ENCODE measurements at regions not wholly inside any gene's neighbourhood (a gene's known extent, or its start where the extent isn't known, plus 50 kb on each side); places are given as distances from the start of the nearest gene placed in this dataset.

DNA sequence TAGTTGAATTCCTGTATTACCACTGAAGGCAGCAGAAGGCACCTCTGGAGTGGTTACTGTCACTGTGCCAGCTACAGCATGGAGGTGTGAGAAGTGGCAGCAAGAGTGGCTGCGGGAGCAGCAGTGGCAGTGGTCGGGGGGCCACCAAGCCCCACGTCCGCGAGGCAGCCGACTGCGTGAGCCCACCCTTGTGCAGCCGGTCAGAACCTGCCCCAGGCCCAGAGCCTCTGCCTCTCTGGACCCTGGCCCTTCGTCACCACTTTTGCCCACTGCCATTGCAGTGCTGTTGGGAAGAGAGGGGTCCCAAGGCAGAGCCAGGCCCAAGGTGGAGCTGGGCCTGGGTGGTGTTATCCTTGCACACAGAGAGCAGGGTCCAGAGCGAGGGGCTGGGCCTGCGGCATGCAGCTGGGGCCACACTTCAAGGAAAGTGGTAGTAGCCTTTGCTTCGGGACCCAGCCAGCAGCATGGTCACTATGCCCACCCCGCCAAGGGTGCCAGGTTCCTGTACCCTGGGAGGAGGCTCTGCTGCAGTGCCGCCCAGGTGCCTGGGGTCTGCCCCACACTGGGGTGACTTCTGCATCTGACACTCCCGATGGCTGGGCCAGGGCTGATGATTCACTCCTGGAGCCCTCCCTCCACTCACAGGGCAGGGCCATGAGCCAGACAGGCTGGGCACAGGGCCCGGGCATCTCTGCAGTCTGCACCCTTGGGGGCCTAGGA is 450.1 kb upstream of the LRATD1 start:
- DNase-seq (ENCODE audit: low spot score), result no peak

GRCh38 chr2:14185906-14186305 is 446.6 kb upstream of the LRATD1 start:
- DNase-seq (ENCODE audit: low spot score), result no peak

DNA sequence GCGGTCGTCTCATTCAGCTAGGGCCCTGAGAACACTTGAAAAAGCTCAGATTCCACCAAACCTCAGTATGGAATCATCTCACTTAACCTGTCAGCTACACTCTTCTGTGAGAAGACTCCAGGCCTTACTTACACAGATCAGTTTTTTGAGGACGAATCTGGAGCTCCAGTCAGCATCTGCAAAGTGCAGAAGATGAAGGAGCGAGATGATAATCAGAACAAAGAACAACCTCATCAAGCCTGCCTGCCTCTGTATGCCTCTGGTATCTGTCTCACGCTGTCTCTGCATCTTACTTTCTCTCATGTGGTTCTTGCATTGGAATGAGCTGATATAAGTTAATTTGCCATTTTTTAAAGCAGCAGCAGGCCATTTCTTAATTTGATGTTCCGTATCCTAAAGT is 444.1 kb upstream of the LRATD1 start:
- DNase-seq (ENCODE audit: low spot score), result no peak

- DNase-seq (ENCODE audit: low spot score), result no peak
Measured at GRCh38 chr2:14189929-14190328, 442.6 kb upstream of the LRATD1 start.

DNA sequence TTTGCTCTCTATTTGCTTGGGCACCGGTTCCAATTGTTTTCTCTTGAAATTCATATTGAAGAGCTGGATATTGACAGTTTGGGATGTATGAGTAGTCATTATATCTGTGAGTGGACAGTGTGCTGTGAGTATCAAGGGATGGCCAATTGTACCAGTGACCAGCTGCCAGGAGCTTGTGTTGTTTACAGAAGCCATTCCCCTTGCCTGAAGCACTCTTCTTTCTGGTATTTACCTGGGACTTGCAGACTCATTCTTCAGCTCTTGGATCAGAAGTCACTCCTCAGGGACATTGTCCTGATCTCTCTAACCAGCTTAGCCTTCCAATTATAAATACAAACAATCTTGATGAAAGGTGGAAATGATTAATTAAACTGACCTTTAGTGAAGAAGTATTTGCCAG is 438.3 kb upstream of the LRATD1 start:
- DNase-seq (ENCODE audit: low spot score), result no peak

- no peak for DNase-seq (ENCODE audit: low spot score)
Measured at GRCh38 chr2:14197293-14197692, 435.2 kb upstream of the LRATD1 start.

DNA sequence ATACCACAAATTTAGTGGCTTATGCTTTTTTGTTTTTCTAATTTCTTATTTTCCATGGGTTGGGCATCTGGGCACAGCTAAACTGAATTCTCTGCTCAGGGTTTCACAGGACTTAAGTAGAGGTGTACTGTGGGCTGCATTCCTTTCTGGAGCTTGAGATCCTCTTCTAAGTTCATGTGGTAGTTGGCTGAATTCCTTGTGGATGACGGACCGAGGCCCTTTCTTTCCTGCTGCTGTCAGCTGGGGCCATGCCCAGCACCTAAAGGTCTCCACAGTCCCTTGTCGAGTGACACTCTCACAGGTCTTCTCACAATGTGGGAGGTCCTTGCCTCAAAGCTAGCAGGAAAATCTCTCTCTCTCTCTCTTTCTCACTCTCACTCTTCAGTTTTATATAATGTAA is 433.5 kb upstream of the LRATD1 start:
- DNase-seq (ENCODE audit: low spot score), result no peak

DNA sequence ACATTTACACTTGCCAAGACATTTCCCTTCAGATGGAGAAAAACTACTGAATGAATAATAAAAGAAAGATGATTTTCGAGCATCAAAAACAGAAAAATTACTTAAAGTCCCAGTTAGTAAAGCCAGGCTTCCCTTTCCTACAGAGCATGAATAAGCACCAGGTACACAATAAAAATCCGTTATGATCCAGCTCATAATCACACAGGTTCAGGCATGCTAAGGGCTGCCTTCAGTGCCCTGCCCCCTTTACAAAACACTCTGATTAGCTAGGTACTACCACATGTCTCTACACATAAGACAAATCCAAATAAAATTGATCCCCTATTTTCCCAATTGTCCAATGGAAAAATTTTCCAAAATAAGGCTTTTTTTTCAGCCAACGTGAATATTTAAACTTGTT is 413.2 kb upstream of the LRATD1 start:
- no peak for DNase-seq (ENCODE audit: low spot score)

- no peak for DNase-seq (ENCODE audit: low spot score)
Measured at GRCh38 chr2:14220101-14220500, 412.4 kb upstream of the LRATD1 start.

DNA sequence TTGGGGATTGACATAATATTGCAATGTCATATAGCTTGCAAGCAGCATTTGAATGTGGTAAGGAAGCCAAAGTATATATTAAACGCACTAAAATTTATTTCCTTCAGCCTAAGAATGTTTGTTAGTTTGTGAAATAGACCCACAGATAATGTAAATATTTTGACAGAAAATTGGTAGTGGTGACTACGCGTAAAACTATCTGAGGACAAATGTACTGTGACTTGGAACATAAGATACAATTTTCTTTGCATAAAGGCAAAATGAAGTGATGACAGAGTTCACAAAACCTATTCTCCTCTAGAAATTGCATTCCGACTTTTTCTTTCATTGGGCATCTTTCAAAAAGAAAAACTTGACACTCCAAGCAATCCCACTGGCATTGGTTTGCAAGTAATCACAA is 411.1 kb upstream of the LRATD1 start:
- DNase-seq (ENCODE audit: low spot score), result no peak

GRCh38 chr2:14223576-14223975 is 408.9 kb upstream of the LRATD1 start:
- no peak for DNase-seq (ENCODE audit: low spot score)

DNA sequence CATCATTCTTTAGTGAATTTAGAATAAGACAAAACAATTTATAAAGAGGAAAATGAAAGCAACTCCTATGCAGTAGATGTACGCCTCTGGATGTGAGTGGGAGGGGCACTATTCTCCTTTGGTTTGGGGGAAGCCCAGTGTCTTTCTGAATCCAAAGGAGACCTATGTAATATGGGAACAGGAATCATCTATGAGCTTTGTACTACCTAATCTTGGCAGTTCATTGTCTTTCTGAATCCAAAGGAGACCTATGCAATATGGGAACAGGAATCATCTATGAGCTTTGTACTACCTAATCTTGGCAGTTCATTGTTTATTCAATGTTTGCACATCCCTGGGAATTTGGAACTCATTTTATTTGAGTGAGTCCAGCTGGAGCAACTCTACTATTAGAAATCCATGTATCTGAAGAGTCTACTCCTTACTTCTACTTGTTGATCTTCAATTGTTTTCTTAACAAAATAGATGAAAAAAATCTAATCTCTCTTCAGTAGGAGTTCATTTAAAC is 401.1 kb upstream of the LRATD1 start:
- no peak for DNase-seq (ENCODE audit: low spot score)

DNA sequence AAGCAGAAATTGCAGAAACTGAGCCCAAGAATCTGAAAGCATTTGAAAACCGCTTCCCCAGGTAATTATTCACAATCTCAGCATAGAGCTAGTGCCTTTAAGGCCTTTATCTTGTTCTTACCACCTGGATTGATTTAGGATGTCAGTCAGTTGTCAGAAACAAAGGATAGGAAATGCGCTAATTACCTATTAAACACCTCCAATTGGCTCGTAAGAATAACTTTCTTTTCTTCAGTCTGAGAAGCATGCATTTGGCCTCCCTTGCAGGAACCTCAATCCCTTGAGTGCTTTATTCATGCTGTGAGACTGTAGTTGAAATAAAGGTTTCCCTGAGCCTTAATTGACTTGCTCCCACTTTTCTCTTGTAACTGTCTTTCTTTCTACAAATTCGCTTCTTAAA is 400.3 kb upstream of the LRATD1 start:
- no peak for DNase-seq (ENCODE audit: low spot score)

GRCh38 chr2:14234911-14235310 is 397.6 kb upstream of the LRATD1 start:
- no peak for DNase-seq (ENCODE audit: low spot score)

DNA sequence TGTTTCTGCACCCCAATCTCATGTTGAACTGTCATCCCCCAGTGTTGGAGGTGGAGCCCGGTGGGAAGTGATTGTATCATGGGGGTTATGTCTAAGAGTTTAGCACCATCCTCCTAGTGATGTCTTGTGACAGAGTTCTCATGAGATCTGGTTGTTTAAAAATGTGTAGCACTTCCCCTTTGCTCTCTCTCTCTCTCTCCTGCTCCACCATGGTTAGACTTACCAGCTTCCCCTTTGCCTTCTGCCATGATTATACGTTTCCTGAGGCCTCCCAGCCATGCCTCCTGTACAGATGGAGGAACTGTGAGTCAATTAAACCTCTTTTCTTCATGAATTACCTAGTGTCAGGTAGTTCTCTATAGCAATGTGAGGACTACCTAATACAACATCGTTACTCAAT is 396.9 kb upstream of the LRATD1 start:
- DNase-seq (ENCODE audit: low spot score), result no peak

GRCh38 chr2:14237902-14238301 is 394.6 kb upstream of the LRATD1 start:
- no peak for DNase-seq (ENCODE audit: low spot score)

DNA sequence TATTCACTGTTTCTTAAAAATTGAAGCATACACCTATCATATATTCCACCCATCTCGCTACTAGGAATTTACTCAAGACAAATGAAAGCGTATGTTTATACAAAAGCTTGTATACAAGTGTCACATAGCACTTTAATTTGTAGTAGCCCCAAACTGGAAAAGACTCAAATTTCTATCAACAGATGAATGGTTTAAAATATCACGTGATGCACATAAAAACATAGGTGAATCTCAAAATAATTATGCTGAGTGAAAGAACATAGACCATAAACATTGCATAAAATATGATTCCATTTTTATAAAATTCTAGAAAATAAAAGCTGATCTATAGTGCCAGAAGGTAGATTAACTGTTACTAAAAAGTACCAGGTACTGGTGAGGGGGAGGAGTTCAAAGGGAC is 392.9 kb upstream of the LRATD1 start:
- DNase-seq (ENCODE audit: low spot score), result no peak

GRCh38 chr2:14240868-14241267 is 391.6 kb upstream of the LRATD1 start:
- no peak for DNase-seq (ENCODE audit: low spot score)

DNA sequence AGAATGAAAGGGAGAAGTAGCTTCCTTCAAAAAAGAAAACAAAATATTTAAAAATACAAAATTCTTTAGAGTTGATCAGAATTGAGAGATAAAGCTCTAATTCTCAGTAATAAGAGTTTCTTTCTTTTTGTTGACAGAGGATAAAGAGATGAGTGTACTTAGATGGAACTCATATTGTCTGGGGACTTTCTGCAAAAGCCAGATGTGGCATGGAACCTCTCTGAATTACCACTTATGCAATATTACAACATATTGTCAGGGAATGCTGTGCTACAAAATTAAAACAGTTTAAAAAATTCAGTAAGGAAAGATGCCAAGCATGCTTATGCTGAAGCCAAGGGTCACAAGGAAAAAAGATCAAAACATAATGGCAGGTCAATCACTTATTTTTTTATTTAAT is 386.6 kb upstream of the LRATD1 start:
- DNase-seq (ENCODE audit: low spot score), result no peak

- no peak for DNase-seq (ENCODE audit: low spot score)
Measured at GRCh38 chr2:14255135-14255820, 377.2 kb upstream of the LRATD1 start.

GRCh38 chr2:14256890-14257289 is 375.6 kb upstream of the LRATD1 start:
- DNase-seq (ENCODE audit: low spot score), result no peak

- no peak for DNase-seq (ENCODE audit: low spot score)
Measured at GRCh38 chr2:14257801-14258507, 374.6 kb upstream of the LRATD1 start.

DNA sequence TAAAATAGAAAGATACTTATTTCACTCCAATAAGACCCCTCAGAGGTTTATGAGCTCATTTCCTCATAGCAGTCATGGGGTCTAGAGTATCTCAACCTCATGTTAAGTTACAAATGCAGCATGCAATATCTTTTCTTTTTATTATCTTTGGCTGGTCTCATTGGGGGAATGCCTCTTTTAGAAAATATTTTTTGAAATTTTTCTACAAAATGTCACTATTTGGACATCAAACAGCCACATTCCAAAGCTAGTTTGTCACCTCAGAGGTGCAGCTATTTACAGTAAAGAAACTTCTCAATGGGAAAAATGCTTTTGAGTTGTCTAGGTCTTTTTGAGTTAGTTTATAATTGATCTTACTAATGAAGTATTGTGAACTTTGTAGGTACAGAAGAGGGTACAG is 370.7 kb upstream of the LRATD1 start:
- no peak for DNase-seq (ENCODE audit: low spot score)

All from cerebellar cortex (tissue), 1 donor.